ENCODE measurements at regions not wholly inside any gene's neighbourhood (a gene's known extent, or its start where the extent isn't known, plus 50 kb on each side); places are given as distances from the start of the nearest gene placed in this dataset.
"Not testable (repeated sequence)": the region's sequence is repeated elsewhere in the genome, so short reads cannot be mapped to it uniquely, and the experiment has no call there.

- 88 to 89% methylated on average over 2 of the region's 2 CpGs for WGBS, 2 donors
- no peak for TF ChIP-seq POLR2A (IDR thresholded peaks at IDR 0.05)
- TF ChIP-seq, protein P1, sequence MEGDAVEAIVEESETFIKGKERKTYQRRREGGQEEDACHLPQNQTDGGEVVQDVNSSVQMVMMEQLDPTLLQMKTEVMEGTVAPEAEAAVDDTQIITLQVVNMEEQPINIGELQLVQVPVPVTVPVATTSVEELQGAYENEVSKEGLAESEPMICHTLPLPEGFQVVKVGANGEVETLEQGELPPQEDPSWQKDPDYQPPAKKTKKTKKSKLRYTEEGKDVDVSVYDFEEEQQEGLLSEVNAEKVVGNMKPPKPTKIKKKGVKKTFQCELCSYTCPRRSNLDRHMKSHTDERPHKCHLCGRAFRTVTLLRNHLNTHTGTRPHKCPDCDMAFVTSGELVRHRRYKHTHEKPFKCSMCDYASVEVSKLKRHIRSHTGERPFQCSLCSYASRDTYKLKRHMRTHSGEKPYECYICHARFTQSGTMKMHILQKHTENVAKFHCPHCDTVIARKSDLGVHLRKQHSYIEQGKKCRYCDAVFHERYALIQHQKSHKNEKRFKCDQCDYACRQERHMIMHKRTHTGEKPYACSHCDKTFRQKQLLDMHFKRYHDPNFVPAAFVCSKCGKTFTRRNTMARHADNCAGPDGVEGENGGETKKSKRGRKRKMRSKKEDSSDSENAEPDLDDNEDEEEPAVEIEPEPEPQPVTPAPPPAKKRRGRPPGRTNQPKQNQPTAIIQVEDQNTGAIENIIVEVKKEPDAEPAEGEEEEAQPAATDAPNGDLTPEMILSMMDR (IDR thresholded peaks at IDR 0.05) = no peak
- intact Hi-C loops (cut with DNase I; ENCODE audit: low total_unique reads) = no loop called here
- no peak overlapping the region for H3K4me3 ChIP-seq (ENCODE audit: low read depth, poor library complexity, severe bottlenecking)
- no peak for DNase-seq (ENCODE audit: low spot score in 2 of 2)
Observed at GRCh38 chr5:32928761-32929160, 217.6 kb downstream of the NPR3 start.

- WGBS, 2 donors = 80 to 100% methylated on average over 1 of the region's 1 CpG
- H3K4me3 ChIP-seq (ENCODE audit: low read depth, poor library complexity, severe bottlenecking); DNase-seq (ENCODE audit: low spot score in 2 of 2); intact Hi-C loops (cut with DNase I; ENCODE audit: low total_unique reads): not testable (repeated sequence)
Observed at GRCh38 chr5:32931438-32931837, 220.3 kb downstream of the NPR3 start.

DNA sequence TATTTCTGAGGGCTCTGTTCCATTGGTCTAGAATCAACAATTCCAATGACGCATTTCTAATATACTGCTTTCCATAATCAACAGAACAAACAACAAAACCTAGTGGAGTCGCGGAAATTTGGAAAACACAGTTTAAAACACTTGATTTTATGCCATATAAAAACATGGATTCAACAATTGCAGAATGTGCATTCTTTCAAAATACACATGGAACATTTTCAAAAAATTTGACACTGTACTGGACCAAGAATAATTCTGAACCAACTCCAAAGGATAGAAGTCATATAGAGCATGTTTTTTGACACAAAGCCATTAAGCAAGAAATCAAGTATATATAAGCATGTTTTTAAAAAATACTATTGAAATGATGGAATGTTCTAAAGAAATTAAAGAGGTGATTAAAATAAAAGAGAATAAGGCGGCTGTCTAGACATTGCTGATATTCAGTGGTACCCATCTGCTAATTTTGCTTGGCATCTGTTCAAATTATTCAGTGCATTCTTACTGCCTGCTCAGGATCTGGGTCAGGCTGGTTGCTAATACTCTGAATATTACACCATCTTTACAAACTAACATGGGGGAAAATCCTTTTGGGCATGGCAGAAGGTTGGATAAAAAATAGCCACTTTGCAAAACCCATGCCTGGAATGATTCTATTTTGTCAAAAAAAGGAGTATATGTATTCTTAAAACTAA lies 221.3 kb downstream of the NPR3 start:
- 57 to 82% methylated on average over 4 of the region's 4 CpGs for WGBS, 2 donors
- no peak overlapping the region for H3K4me3 ChIP-seq (ENCODE audit: low read depth, poor library complexity, severe bottlenecking)
- TF ChIP-seq, protein P1 (IDR thresholded peaks at IDR 0.05) = no peak
- TF ChIP-seq POLR2A (IDR thresholded peaks at IDR 0.05) = no peak
- intact Hi-C loops (cut with DNase I; ENCODE audit: low total_unique reads) = no loop called here
- DNase-seq (ENCODE audit: low spot score in 2 of 2) = no peak

- intact Hi-C loops (cut with DNase I; ENCODE audit: low total_unique reads) = no loop called here
- TF ChIP-seq POLR2A (IDR thresholded peaks at IDR 0.05) = no peak
- TF ChIP-seq, protein P1 (IDR thresholded peaks at IDR 0.05) = no peak
- WGBS, 2 donors = 91 to 94% methylated on average over 8 of the region's 8 CpGs
- no peak overlapping the region for H3K4me3 ChIP-seq (ENCODE audit: low read depth, poor library complexity, severe bottlenecking)
- DNase-seq (ENCODE audit: low spot score in 2 of 2) = no peak
Observed at GRCh38 chr5:32933692-32934091, 222.6 kb downstream of the NPR3 start.

DNA sequence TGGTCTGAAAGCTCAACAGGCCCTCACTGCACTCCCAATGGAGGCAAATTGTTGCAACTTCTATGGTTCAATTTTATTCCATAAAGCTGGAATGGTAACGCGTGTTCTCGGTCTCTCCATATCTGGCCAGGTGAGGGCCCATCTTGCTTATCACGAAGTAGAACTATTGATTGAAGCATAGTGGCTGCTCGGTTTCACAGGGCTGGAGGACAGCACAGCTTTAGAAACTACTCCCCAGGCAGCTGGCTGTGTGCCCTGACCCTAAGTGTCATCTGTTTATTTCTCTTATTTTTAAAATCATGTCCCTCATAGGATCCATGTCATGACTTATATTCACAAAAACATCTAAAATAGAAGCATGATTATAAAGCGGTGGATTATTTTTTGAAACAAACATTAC lies 223.4 kb downstream of the NPR3 start:
- intact Hi-C loops (cut with DNase I; ENCODE audit: low total_unique reads) = no loop called here
- H3K4me3 ChIP-seq (ENCODE audit: low read depth, poor library complexity, severe bottlenecking) = no peak overlapping the region
- TF ChIP-seq POLR2A (IDR thresholded peaks at IDR 0.05) = no peak
- TF ChIP-seq, protein P1 (IDR thresholded peaks at IDR 0.05) = no peak
- DNase-seq (ENCODE audit: low spot score in 2 of 2) = no peak
- WGBS, 2 donors = 88 to 93% methylated on average over 6 of the region's 6 CpGs

- TF ChIP-seq, protein P1 (IDR thresholded peaks at IDR 0.05) = no peak
- TF ChIP-seq POLR2A (IDR thresholded peaks at IDR 0.05) = no peak
- intact Hi-C loops (cut with DNase I; ENCODE audit: low total_unique reads) = no loop called here
- H3K4me3 ChIP-seq (ENCODE audit: low read depth, poor library complexity, severe bottlenecking) = no peak overlapping the region
- DNase-seq (ENCODE audit: low spot score in 2 of 2) = no peak
- 57 to 59% methylated on average over 2 of the region's 2 CpGs for WGBS, 2 donors
Observed at GRCh38 chr5:32935283-32935682, 224.2 kb downstream of the NPR3 start.

All from lower leg skin (tissue), 4 donors.